Amniotic epithelial cell (primary cell): ENCODE measurements at regions not wholly inside any gene's neighbourhood (a gene's known extent, or its start where the extent isn't known, plus 50 kb on each side); places are given as distances from the start of the nearest gene placed in this dataset.

ENCODE experiments used
- DNase-seq: peaks from one replicate; pipeline ENCODE4 v3.0.0-alpha.2; 2010; ENCODE audit warnings: low read depth

DNA sequence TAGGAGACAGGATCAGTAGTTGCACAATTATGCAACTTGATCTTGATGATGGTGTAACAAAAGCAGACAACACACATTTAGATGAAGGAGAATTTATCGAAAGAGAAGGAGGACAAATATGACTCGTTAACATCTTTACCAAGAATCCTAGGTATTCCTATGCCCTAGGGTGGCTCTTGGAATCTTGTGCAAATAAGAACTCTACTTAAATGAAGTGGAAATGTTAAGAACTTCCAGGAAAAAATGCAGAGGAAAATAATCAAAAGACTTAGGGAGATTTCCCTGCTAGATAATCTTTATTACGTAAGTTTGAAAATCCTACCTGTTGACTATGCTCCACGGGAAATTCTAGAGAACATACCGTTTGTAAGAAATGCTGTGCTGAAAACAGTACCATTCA is 485.4 kb downstream of the POM121L12 start:
- no peak for DNase-seq

- DNase-seq: no peak
These were observed 486.3 kb downstream of the POM121L12 start for GRCh38 chr7:53521638-53522184.

- no peak for DNase-seq
These were observed 504.1 kb downstream of the POM121L12 start for GRCh38 chr7:53539558-53539957.

GRCh38 chr7:53541475-53541874 is 506.0 kb downstream of the POM121L12 start:
- no peak for DNase-seq

DNA sequence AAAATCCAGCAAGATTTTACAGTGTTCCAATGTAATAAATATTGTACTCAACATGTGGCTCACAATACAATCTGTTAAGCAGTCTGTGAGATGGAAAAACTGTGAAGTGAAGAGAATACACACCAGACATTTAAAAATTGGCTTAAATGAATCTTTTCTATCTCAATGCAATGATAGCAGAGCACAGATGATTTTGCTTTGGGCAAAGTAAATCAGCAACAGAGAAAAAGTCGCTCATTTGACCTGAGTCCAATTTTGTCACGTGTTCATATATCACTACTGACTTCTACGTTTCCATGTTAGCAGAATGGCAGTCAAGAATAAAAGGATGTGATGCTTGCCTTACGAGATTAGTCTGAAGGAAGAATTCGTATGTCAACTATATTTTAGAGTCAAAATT is 506.7 kb downstream of the POM121L12 start:
- DNase-seq: no peak
